ENCODE measurements at regions not wholly inside any gene's neighbourhood (a gene's known extent, or its start where the extent isn't known, plus 50 kb on each side); places are given as distances from the start of the nearest gene placed in this dataset.

DNA sequence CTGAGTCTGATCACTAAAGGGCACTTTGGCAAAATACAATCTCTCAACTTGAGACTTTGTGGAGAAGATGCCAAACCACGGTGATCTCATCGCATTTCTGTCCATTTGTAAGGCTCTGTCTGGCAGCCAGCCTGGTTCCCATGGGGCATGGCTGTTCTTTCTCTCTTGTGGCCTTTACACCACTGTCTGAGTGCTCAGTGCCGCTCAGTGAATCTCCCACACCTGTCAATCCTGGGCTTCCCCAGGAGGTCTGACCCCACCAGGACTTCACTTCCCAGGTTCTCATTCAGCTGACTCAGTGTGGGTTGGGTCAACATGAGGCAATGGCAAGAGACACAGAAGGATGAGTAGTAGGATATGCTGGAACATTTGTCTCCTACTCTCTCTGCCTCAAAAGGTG, 96.8 kb upstream of the TRIB2 start:
- TF ChIP-seq, protein P1, sequence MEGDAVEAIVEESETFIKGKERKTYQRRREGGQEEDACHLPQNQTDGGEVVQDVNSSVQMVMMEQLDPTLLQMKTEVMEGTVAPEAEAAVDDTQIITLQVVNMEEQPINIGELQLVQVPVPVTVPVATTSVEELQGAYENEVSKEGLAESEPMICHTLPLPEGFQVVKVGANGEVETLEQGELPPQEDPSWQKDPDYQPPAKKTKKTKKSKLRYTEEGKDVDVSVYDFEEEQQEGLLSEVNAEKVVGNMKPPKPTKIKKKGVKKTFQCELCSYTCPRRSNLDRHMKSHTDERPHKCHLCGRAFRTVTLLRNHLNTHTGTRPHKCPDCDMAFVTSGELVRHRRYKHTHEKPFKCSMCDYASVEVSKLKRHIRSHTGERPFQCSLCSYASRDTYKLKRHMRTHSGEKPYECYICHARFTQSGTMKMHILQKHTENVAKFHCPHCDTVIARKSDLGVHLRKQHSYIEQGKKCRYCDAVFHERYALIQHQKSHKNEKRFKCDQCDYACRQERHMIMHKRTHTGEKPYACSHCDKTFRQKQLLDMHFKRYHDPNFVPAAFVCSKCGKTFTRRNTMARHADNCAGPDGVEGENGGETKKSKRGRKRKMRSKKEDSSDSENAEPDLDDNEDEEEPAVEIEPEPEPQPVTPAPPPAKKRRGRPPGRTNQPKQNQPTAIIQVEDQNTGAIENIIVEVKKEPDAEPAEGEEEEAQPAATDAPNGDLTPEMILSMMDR (IDR thresholded peaks at IDR 0.05), result no peak
- TF ChIP-seq EZH2 (IDR thresholded peaks at IDR 0.05) (no peak), EZH2phosphoT487 (IDR thresholded peaks at IDR 0.05) (no peak)
